ENCODE measurements at regions not wholly inside any gene's neighbourhood (a gene's known extent, or its start where the extent isn't known, plus 50 kb on each side); places are given as distances from the start of the nearest gene placed in this dataset.
A peak's percentile ranks its signal among the peaks of the same experiment; 100 is the strongest.

- no peak overlapping the region for H3K4me3 ChIP-seq (ENCODE audit: low read depth, low read length)
- peak; percentile 66 for DNase-seq (ENCODE audit: low read depth)
- no peak for TF ChIP-seq CTCF (conservative IDR thresholded peaks at IDR 0.05; ENCODE audit: low read depth, low read length)
Measured at GRCh38 chr15:81940467-81941451, 105.1 kb downstream of the MEX3B start.

- peak; percentile 76 for DNase-seq (ENCODE audit: low read depth)
- peak; percentile 70 for TF ChIP-seq CTCF (conservative IDR thresholded peaks at IDR 0.05; ENCODE audit: low read depth, low read length)
- H3K4me3 ChIP-seq (ENCODE audit: low read depth, low read length) = no peak overlapping the region
Measured at GRCh38 chr15:81939604-81940440, 106.0 kb downstream of the MEX3B start.

- no peak overlapping the region for H3K4me3 ChIP-seq (ENCODE audit: low read depth, low read length)
- TF ChIP-seq CTCF (conservative IDR thresholded peaks at IDR 0.05; ENCODE audit: low read depth, low read length) = no peak
- DNase-seq (ENCODE audit: low read depth) = no peak
Measured at GRCh38 chr15:81937189-81937588, 108.6 kb downstream of the MEX3B start.

GRCh38 chr15:81930582-81931369 lies 115.0 kb downstream of the MEX3B start:
- no peak for TF ChIP-seq CTCF (conservative IDR thresholded peaks at IDR 0.05; ENCODE audit: low read depth, low read length)
- no peak for DNase-seq (ENCODE audit: low read depth)
- H3K4me3 ChIP-seq (ENCODE audit: low read depth, low read length) = no peak overlapping the region

- DNase-seq (ENCODE audit: low read depth) = no peak
- no peak for TF ChIP-seq CTCF (conservative IDR thresholded peaks at IDR 0.05; ENCODE audit: low read depth, low read length)
- H3K4me3 ChIP-seq (ENCODE audit: low read depth, low read length) = no peak overlapping the region
Measured at GRCh38 chr15:81929557-81929956, 116.3 kb downstream of the MEX3B start.

GRCh38 chr15:81926981-81927380 lies 118.8 kb downstream of the MEX3B start:
- DNase-seq (ENCODE audit: low read depth) = no peak
- no peak for TF ChIP-seq CTCF (conservative IDR thresholded peaks at IDR 0.05; ENCODE audit: low read depth, low read length)
- no peak overlapping the region for H3K4me3 ChIP-seq (ENCODE audit: low read depth, low read length)
